SJCRH30 (cell line): ENCODE measurements at regions not wholly inside any gene's neighbourhood (a gene's known extent, or its start where the extent isn't known, plus 50 kb on each side); places are given as distances from the start of the nearest gene placed in this dataset.
"Not testable (repeated sequence)": the region's sequence is repeated elsewhere in the genome, so short reads cannot be mapped to it uniquely, and the experiment has no call there.

Experiments
- DNase-seq, 2 experiments: peaks; one replicate each; pipeline ENCODE4 v3.0.0-alpha.2; 2015 to 2020
- H3K27ac ChIP-seq: fragments of 250-450 bp; sonication (Bioruptor Pico); 2 replicates; pipeline ENCODE4 v1.5.1; 2020; ENCODE audit warnings: mild to moderate bottlenecking, moderate library complexity
- H3K27me3 ChIP-seq: fragments of 250-450 bp; sonication (Bioruptor Pico); 2 replicates; pipeline ENCODE4 v1.5.1; 2020; ENCODE audit warnings: mild to moderate bottlenecking, moderate library complexity
- H3K36me3 ChIP-seq: fragments of 250-450 bp; sonication (Bioruptor Pico); 2 replicates; pipeline ENCODE4 v1.5.1; 2020; ENCODE audit warnings: mild to moderate bottlenecking, moderate library complexity
- H3K4me1 ChIP-seq: fragments of 250-450 bp; sonication (Bioruptor Pico); 2 replicates; pipeline ENCODE4 v1.5.1; 2020; ENCODE audit warnings: mild to moderate bottlenecking, moderate library complexity
- H3K4me3 ChIP-seq: fragments of 250-450 bp; sonication (Bioruptor Pico); 2 replicates; pipeline ENCODE4 v1.5.1; 2020; ENCODE audit warnings: mild to moderate bottlenecking, moderate library complexity
- H3K9me3 ChIP-seq: fragments of 250-450 bp; sonication (Bioruptor Pico); replicated peaks from 2 replicates; pipeline ENCODE4 v1.5.1; 2020; ENCODE audit warnings: mild to moderate bottlenecking, moderate library complexity

GRCh38 chr7:16266470-16266869 is 154.9 kb downstream of the CRPPA start:
- not testable (repeated sequence) for H3K27ac ChIP-seq, H3K4me3 ChIP-seq, H3K4me1 ChIP-seq, H3K9me3 ChIP-seq, H3K36me3 ChIP-seq, H3K27me3 ChIP-seq, DNase-seq

- no peaks in the 10 kb centered on the region for H3K9me3 ChIP-seq
- no peak for DNase-seq
- H3K4me3 ChIP-seq, result no peak overlapping the region
- H3K27me3 ChIP-seq, result no peaks in the 10 kb centered on the region
- H3K4me1 ChIP-seq, result peaks cover 7% of the 10 kb centered on the region
- no peaks in the 10 kb centered on the region for H3K36me3 ChIP-seq
- H3K27ac ChIP-seq, result no peak overlapping the region
These were observed 155.4 kb downstream of the CRPPA start for GRCh38 chr7:16265863-16266458.

DNA sequence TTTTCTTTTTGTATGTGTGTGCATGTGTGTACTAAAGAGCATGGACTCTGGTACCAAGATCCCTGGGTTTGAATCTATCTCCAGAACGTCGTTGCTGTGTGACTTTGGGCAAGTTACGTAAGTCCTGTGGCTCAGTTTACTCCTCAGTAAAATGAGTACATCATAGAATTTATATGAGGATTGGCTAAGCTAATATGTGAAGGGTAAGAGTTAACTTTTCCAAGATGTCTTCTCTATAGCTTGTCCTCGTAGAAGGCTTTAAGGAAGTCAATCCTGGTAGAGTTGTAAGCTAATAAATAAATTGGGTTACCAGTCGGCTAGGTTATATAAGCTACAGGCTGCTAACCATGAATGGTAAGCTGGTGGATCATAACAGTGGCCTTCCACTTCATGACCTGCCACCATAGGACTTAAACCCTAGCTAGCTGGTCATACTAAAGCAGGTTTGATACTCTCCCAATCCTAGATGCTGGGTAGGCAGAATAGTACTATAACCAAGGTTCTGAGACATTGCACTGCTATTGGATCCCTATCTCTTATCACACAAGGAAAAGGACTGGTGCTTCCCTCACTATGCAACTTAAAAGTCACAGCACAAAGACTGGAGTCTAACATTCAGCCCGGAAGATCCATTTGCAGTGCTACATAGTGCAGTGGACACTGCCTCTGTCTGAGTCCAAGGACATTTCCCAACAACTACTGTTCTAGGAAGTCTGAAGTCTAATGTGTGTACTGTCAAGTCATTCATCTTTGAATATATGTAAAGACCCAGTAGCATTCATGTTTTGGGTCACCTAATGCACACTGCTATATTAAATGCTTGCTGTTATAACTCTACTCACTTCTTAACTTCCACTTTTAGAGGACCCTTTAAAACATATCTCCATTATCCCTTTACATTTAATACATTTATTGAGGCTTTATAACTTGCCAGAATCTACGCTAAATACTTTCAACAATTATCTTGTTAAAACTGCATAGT is 156.2 kb downstream of the CRPPA start:
- Histone ChIP-seq H3K36me3 (no peaks in the 10 kb centered on the region), H3K4me3 (no peak overlapping the region), H3K27me3 (no peaks in the 10 kb centered on the region), H3K9me3 (no peaks in the 10 kb centered on the region), H3K4me1 (peaks cover 7% of the 10 kb centered on the region), H3K27ac (no peak overlapping the region)
- no peak for DNase-seq

- H3K27ac ChIP-seq, result no peak overlapping the region
- H3K9me3 ChIP-seq, result no peaks in the 10 kb centered on the region
- no peaks in the 10 kb centered on the region for H3K36me3 ChIP-seq
- H3K4me3 ChIP-seq, result no peak overlapping the region
- no peaks in the 10 kb centered on the region for H3K27me3 ChIP-seq
- DNase-seq, result no peak
- H3K4me1 ChIP-seq, result peaks cover 7% of the 10 kb centered on the region
These were observed 157.1 kb downstream of the CRPPA start for GRCh38 chr7:16264036-16264819.

GRCh38 chr7:16263377-16263776 is 158.0 kb downstream of the CRPPA start:
- not testable (repeated sequence) for DNase-seq, H3K27ac ChIP-seq, H3K36me3 ChIP-seq, H3K27me3 ChIP-seq, H3K4me1 ChIP-seq, H3K9me3 ChIP-seq, H3K4me3 ChIP-seq

- no peak overlapping the region for H3K27ac ChIP-seq
- H3K27me3 ChIP-seq, result no peaks in the 10 kb centered on the region
- no peaks in the 10 kb centered on the region for H3K36me3 ChIP-seq
- DNase-seq, result no peak
- H3K9me3 ChIP-seq, result no peaks in the 10 kb centered on the region
- no peak overlapping the region for H3K4me3 ChIP-seq
- H3K4me1 ChIP-seq, result no peaks in the 10 kb centered on the region
These were observed 159.7 kb downstream of the CRPPA start for GRCh38 chr7:16261654-16262053.

- no peaks in the 10 kb centered on the region for H3K27me3 ChIP-seq
- no peak overlapping the region for H3K27ac ChIP-seq
- no peaks in the 10 kb centered on the region for H3K4me1 ChIP-seq
- H3K36me3 ChIP-seq, result no peaks in the 10 kb centered on the region
- no peak overlapping the region for H3K4me3 ChIP-seq
- no peak for DNase-seq
- peaks cover 1% of the 10 kb centered on the region for H3K9me3 ChIP-seq
These were observed 160.2 kb downstream of the CRPPA start for GRCh38 chr7:16261100-16261499.

DNA sequence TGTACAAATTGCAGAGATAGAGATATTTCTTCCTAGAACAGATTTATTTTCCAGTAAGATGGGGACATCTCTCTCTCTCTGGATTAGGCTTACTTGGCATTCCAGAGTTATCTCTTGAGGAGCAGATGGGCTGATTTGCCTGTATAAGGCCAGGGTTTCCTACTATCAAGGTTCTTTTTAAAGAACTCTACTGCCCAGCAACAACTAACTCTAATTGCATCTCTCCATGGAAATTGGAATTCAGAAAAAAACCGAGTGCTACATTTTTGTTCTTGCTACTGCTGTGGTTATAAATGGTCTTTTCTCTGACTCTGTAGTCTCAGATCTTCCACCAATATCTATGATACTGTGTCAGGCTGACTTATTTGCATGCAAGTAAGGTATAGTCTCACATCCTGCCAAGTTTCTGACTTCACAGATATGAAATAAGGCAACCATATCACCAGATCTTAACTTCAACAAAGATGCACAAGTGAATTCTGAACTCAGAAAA is 161.1 kb downstream of the CRPPA start:
- no peak for DNase-seq
- Histone ChIP-seq H3K9me3 (peaks cover 5% of the 10 kb centered on the region), H3K4me1 (no peaks in the 10 kb centered on the region), H3K27ac (no peak overlapping the region), H3K27me3 (no peaks in the 10 kb centered on the region), H3K4me3 (no peak overlapping the region), H3K36me3 (no peaks in the 10 kb centered on the region)

- not testable (repeated sequence) for H3K9me3 ChIP-seq
These were observed 164.9 kb downstream of the CRPPA start for GRCh38 chr7:16256419-16256818.

GRCh38 chr7:16255952-16256351 is 165.4 kb downstream of the CRPPA start:
- not testable (repeated sequence) for H3K27me3 ChIP-seq, H3K4me3 ChIP-seq, H3K9me3 ChIP-seq, H3K36me3 ChIP-seq, H3K27ac ChIP-seq, H3K4me1 ChIP-seq, DNase-seq

More at GRCh38 chr7:16256419-16256818, 164.9 kb downstream of the CRPPA start:
- H3K27me3 ChIP-seq, DNase-seq, H3K36me3 ChIP-seq, H3K4me1 ChIP-seq, H3K27ac ChIP-seq, H3K4me3 ChIP-seq: not testable (repeated sequence)

- not testable (repeated sequence) for H3K9me3 ChIP-seq, H3K27me3 ChIP-seq, DNase-seq, H3K4me3 ChIP-seq, H3K27ac ChIP-seq, H3K36me3 ChIP-seq, H3K4me1 ChIP-seq
These were observed 170.7 kb downstream of the CRPPA start for GRCh38 chr7:16250655-16251054.

DNA sequence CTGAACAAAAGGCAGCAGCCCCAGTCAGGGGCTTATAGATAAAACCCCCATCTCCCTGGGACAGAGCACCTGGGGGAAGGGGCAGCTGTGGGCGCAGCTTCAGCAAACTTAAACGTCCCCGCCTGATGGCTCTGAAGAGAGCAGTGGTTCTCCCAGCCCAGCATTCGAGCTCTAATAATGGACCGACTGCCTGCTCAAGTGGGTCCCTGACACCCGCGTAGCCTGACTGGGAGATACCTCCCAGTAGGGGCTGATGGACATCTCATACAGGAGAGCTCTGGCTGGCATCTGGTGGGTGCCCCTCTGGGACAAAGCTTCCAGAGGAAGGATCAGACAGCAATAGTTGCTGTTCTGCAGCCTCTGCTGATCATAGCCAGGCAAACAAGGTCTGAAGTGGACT is 172.1 kb downstream of the CRPPA start:
- not testable (repeated sequence) for DNase-seq

DNA sequence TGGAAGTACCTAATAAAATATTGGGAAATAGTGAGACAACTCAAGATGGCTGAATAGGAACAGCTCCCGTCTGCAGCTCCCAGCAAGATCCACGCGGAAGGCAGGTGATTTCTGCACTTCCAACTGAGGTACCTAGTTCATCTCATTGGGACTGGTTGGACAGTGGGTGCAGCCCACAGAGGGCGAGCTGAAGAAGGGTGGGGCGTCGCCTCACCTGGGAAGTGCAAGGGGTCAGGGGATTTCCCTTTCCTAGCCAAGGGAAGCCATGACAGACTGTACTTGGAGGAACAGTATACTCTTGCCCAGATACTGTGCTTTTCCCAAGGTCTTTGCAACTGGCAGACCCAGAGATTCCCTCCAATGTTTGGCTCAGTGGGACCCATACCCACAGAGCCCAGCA is 172.8 kb downstream of the CRPPA start:
- not testable (repeated sequence) for H3K4me3 ChIP-seq, DNase-seq, H3K27ac ChIP-seq, H3K27me3 ChIP-seq, H3K9me3 ChIP-seq, H3K4me1 ChIP-seq, H3K36me3 ChIP-seq

More for the DNA sequence above, 172.1 kb downstream of the CRPPA start:
- H3K27ac ChIP-seq, H3K27me3 ChIP-seq, H3K9me3 ChIP-seq, H3K4me1 ChIP-seq, H3K4me3 ChIP-seq, H3K36me3 ChIP-seq: not testable (repeated sequence)

DNA sequence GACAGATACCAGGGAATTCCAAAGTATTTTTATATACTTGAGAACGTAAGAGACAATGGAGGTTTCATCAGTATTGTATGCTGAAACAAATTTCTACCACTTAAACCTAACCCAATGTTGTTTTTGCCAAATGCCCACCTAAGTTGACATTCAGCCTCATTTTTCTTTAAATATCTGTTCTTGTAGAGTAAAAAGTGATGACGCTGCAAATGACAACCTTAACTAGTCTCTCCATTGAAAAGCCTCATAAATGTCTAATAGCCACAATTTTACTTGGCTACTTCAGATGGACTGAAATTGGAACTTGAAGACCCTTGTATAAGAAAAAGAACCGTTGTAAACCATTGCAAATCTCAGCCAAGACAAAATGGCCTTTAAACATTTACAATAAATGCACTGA is 176.9 kb downstream of the CRPPA start:
- no peak for DNase-seq
- H3K36me3 ChIP-seq, result 0 out of 2 replicates have a peak, but pooled peaks cover 6% of the 10 kb centered on the region
- 0 out of 2 replicates have a peak, but pooled peaks cover 3% of the 10 kb centered on the region for H3K9me3 ChIP-seq
- no peak overlapping the region for H3K27ac ChIP-seq
- H3K4me1 ChIP-seq, result no peaks in the 10 kb centered on the region
- no peak overlapping the region for H3K4me3 ChIP-seq
- no peaks in the 10 kb centered on the region for H3K27me3 ChIP-seq

DNA sequence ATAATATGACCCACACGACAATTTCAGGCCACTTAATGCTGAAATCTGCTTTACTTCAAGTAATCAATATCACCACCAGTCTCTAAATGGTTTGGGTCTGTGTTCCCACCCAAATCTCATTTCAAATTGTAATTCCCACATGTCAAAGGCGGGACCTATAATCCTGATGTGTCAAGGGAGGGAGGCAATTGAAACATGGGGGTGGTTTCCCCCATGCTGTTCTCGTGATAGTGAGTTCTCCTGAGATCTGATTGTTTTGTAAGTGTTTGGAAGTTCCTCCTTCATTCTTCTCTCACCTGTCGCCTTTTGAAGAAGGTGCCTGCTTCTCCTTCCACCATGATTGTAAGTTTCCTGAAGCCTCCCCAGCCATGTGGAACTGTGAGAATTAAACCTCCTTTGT is 178.4 kb downstream of the CRPPA start:
- no peak overlapping the region for H3K4me3 ChIP-seq
- no peak for DNase-seq
- no peak overlapping the region for H3K27ac ChIP-seq
- 0 out of 2 replicates have a peak, but pooled peaks cover 6% of the 10 kb centered on the region for H3K36me3 ChIP-seq
- H3K27me3 ChIP-seq, result no peaks in the 10 kb centered on the region
- 0 out of 2 replicates have a peak, but pooled peaks cover 3% of the 10 kb centered on the region for H3K9me3 ChIP-seq
- no peaks in the 10 kb centered on the region for H3K4me1 ChIP-seq
